Right lobe of liver (tissue), 6 donors: ENCODE measurements at regions not wholly inside any gene's neighbourhood (a gene's known extent, or its start where the extent isn't known, plus 50 kb on each side); places are given as distances from the start of the nearest gene placed in this dataset.
A peak's percentile ranks its signal among the peaks of the same experiment; 100 is the strongest.

Experiments used
- ATAC-seq, 4 donors: fragments of 200-7000 bp; cut with Tn5 transposase; one replicate each; pipeline ENCODE4 v1.9.1; 2020; ENCODE audit warnings: mild to moderate bottlenecking in 4 of 4, moderate library complexity in 4 of 4
- DNase-seq, 3 donors: peaks; one replicate each; pipeline ENCODE4 v3.0.0-alpha.2; 2020
- H3K27ac ChIP-seq, 3 donors: fragments of 200-600 bp; one replicate each; pipeline ENCODE4 v1.8.0; 2022
- H3K27me3 ChIP-seq, 2 donors: fragments of 200-600 bp; one replicate each; pipeline ENCODE4 v1.8.0; 2022
- H3K36me3 ChIP-seq, 4 donors: fragments of 200-600 bp; sonication (generic) in 1 of 4; one replicate each; pipeline versions ENCODE4 v1.5.1 to v1.8.0; 2017 to 2022; ENCODE audit warnings: control low read depth in 1 of 4
- H3K4me1 ChIP-seq, 4 donors: fragments of 200-600 bp; sonication (generic) in 1 of 4; one replicate each; pipeline versions ENCODE4 v1.5.1 to v1.8.0; 2017 to 2022; ENCODE audit warnings: control low read depth in 1 of 4
- H3K4me3 ChIP-seq, 3 donors: fragments of 200-600 bp; one replicate each; pipeline ENCODE4 v1.8.0; 2022
- H3K9me3 ChIP-seq, 4 donors: fragments of 200-600 bp; sonication (generic) in 1 of 4; one replicate each; pipeline versions ENCODE4 v1.5.1 to v1.8.0; 2017 to 2022; ENCODE audit warnings: control low read depth in 1 of 4
- POLR2A ChIP-seq: fragments of 450-650 bp; IDR thresholded peaks from one replicate; pipeline ENCODE4 v1.6.1; 2017; ENCODE audit warnings: antibody characterized with exemption, mild to moderate bottlenecking
- WGBS: methylation state at CpG from one replicate; pipeline ENCODE4 v1.1.6; 2018; ENCODE audit warnings: low coverage, low lambda C conversion rate; ENCODE audit not compliant: insufficient coverage; ENCODE audit errors: missing lambda C conversion rate; 5-methylcytosine and 5-hydroxymethylcytosine counted together
- intact Hi-C, 2 donors: fragments of 100-400 bp; cut with DNase I; formaldehyde crosslinking; loops; one replicate each; pipeline versions ENCODE4 v1.11.2 to v1.14.1; 2022
- TF ChIP-seq, protein P1 (sequence below), 4 donors: fragments of 200-600 bp in 3 of 4; fragments of 450-650 bp in 1 of 4; IDR thresholded peaks; one replicate each; pipeline versions ENCODE4 v1.5.1 to v1.8.0; 2016 to 2022; ENCODE audit warnings: antibody characterized with exemption in 4 of 4, mild to moderate bottlenecking in 2 of 4
- donor health status: DM: no; HTN: yes; CAD: no.
- donor health status: DM: no; HTN: no; CAD: no.
- donor health status: DM: no; HTN: no; CAD: no.
- donor health status: DM: no; HTN: yes; CAD: no.
- donor health status: DM: no; HTN: yes; CAD: no.

GRCh38 chr11:37372667-37373066, 774.6 kb upstream of the RAG2 start:
- DNase-seq (no peak), ATAC-seq (no peak)
- Histone ChIP-seq H3K9me3 (no peaks in the 10 kb centered on the region), H3K4me1 (peaks cover 0 to 5% (median 0%) of the 10 kb centered on the region in 4 donors), H3K36me3 (no peaks in the 10 kb centered on the region), H3K4me3 (no peak overlapping the region), H3K27ac (no peak overlapping the region), H3K27me3 (no peaks in the 10 kb centered on the region)
- no peak for TF ChIP-seq POLR2A
- TF ChIP-seq, protein P1, sequence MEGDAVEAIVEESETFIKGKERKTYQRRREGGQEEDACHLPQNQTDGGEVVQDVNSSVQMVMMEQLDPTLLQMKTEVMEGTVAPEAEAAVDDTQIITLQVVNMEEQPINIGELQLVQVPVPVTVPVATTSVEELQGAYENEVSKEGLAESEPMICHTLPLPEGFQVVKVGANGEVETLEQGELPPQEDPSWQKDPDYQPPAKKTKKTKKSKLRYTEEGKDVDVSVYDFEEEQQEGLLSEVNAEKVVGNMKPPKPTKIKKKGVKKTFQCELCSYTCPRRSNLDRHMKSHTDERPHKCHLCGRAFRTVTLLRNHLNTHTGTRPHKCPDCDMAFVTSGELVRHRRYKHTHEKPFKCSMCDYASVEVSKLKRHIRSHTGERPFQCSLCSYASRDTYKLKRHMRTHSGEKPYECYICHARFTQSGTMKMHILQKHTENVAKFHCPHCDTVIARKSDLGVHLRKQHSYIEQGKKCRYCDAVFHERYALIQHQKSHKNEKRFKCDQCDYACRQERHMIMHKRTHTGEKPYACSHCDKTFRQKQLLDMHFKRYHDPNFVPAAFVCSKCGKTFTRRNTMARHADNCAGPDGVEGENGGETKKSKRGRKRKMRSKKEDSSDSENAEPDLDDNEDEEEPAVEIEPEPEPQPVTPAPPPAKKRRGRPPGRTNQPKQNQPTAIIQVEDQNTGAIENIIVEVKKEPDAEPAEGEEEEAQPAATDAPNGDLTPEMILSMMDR (IDR thresholded peaks at IDR 0.05), result no peak
- intact Hi-C loops, result no loop called here
- 55% methylated on average over 2 of the region's 2 CpGs for WGBS

DNA sequence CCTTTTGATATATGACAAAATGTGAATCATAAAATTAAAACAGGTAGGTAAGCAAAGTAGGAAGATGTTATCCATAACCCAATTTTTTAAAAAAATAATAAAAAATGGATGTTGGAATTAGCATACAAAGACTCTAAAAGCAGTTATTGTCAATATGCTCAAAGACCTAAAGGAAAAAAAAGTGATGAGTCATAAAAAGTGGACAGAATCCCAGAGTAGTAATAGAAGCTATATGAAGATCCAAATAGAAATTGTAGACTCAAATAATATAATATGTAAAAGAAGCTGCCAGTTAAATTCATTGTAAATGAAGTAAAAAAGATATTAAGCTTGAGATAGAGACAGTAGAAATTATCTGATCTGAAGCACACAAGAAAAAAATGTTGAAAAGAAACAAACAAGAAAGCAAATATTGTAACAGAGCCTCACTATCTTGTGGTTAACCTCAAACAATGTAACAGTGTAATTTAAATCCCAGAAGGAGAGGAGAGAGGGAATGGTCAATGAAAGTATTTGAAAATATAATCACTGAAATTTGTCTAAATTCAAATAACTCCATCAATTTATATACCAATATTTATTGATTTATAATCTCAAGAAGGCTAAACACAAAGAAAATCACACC, 773.4 kb upstream of the RAG2 start:
- DNase-seq (no peak), ATAC-seq (no peak)
- Histone ChIP-seq H3K27me3 (no peaks in the 10 kb centered on the region), H3K4me3 (no peak overlapping the region), H3K27ac (no peak overlapping the region), H3K36me3 (no peaks in the 10 kb centered on the region), H3K9me3 (no peaks in the 10 kb centered on the region), H3K4me1 (peaks cover 0 to 5% (median 0%) of the 10 kb centered on the region in 4 donors)
- TF ChIP-seq POLR2A, result no peak
- TF ChIP-seq, protein P1 (IDR thresholded peaks at IDR 0.05), result no peak
- intact Hi-C loops, result no loop called here

GRCh38 chr11:37370817-37371216, 772.8 kb upstream of the RAG2 start:
- no peak for DNase-seq
- no peak overlapping the region for H3K4me3 ChIP-seq
- H3K9me3 ChIP-seq, result no peaks in the 10 kb centered on the region
- intact Hi-C loops, result no loop called here
- TF ChIP-seq, protein P1 (IDR thresholded peaks at IDR 0.05), result no peak
- TF ChIP-seq POLR2A, result no peak
- H3K27me3 ChIP-seq, result no peaks in the 10 kb centered on the region
- 80% methylated on average over 1 of the region's 2 CpGs for WGBS
- peak in 3 of 4 donors; percentile 36 to 82 (median 46) for ATAC-seq
- peaks cover 0 to 5% (median 0%) of the 10 kb centered on the region in 4 donors for H3K4me1 ChIP-seq
- no peak overlapping the region for H3K27ac ChIP-seq
- no peaks in the 10 kb centered on the region for H3K36me3 ChIP-seq

GRCh38 chr11:37364246-37364839, 766.3 kb upstream of the RAG2 start:
- Histone ChIP-seq H3K9me3 (no peaks in the 10 kb centered on the region), H3K4me1 (peaks cover 0 to 5% (median 0%) of the 10 kb centered on the region in 4 donors), H3K27me3 (no peaks in the 10 kb centered on the region), H3K36me3 (no peaks in the 10 kb centered on the region), H3K4me3 (no peak overlapping the region), H3K27ac (no peak overlapping the region)
- ATAC-seq, result no peak
- DNase-seq, result no peak
- intact Hi-C loops, result no loop called here
- no peak for TF ChIP-seq POLR2A
- TF ChIP-seq, protein P1 (IDR thresholded peaks at IDR 0.05), result no peak
- WGBS, result no CpG with 5 or more reads among the region's 5 CpGs
